ENCODE measurements at regions not wholly inside any gene's neighbourhood (a gene's known extent, or its start where the extent isn't known, plus 50 kb on each side); places are given as distances from the start of the nearest gene placed in this dataset.

DNA sequence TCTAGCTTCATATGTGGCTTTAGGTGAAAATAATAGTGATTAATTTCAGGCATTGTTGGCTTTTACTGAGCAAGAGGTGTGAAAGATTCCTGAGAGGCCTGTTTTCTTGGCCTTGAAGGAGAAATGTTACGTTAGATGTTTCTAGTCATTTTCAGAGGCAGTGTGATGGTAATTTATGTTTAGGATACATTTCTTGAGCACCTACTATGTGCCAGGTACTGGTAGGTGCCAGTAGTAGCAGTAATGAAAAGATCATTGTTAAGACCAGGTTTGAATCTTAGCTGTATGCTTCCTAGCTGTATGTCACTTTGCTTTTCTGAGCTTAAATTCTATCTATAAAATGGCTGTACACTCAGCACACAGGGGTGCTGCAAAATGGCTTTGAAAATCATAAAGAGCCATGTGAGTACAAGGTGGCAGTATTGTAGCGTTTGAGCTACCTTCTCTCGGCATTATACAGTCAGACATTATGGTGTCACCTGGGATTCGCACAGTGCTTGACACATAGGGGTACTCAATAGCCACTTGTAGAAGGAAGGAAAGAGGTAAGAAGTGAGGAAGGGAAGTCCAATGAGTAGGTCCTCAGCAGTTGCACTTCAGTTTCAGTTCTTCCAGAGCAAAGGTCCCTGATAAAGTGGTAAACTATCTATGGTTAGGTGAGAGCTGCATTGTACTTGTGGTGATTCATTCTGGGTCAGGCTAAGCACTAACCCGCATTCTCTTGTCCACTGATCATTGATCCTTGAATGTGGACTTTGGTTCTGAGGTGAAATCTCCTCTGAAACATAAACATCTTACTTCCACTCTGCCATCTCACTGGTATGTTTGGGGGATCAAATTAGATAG lies 166.5 kb upstream of the NR3C1 start:
- Histone ChIP-seq H3K79me1 (ENCODE audit: low read depth, low read length) (no peaks in the 10 kb centered on the region), H3K23ac (ENCODE audit: insufficient read length) (no peak overlapping the region), H3K27ac (ENCODE audit: low read depth, low read length) (no peak overlapping the region), H2BK15ac (ENCODE audit: low read length) (no peak overlapping the region), H2BK20ac (ENCODE audit: low read length) (no peak overlapping the region), H4K91ac (replicated peaks; ENCODE audit: insufficient read length, low read length) (no peak overlapping the region), H2BK5ac (ENCODE audit: low read depth, low read length) (no peak overlapping the region), H3K9me3 (ENCODE audit: insufficient read depth in 2 of 2, low read depth in 1 of 2, low read length in 1 of 2) (no peaks in the 10 kb centered on the region), H3K4ac (replicated peaks; ENCODE audit: insufficient read length, low read depth, low read length) (no peak overlapping the region), H2BK120ac (replicated peaks; ENCODE audit: low read depth, low read length) (no peak overlapping the region), H2AFZ (ENCODE audit: low read length) (no peak overlapping the region), H4K5ac (ENCODE audit: insufficient read length, low read depth, low read length) (no peak overlapping the region), H3K4me1 (replicated peaks in 1 of 4; ENCODE audit: control insufficient read depth in 3 of 4, insufficient read depth in 4 of 4, low read length in 3 of 4) (no peaks in the 10 kb centered on the region), H2AK5ac (ENCODE audit: low read depth, low read length) (no peak overlapping the region), H2BK12ac (ENCODE audit: low read depth, low read length) (no peak overlapping the region), H3K36me3 (ENCODE audit: control insufficient read depth in 2 of 4, insufficient read depth in 4 of 4, low read length in 3 of 4) (no peaks in the 10 kb centered on the region), H3K18ac (ENCODE audit: extremely low read depth, low read length) (no peak overlapping the region), H3K9ac (replicated peaks in 1 of 4; ENCODE audit: extremely low read depth in 1 of 4, low read depth in 3 of 4, low read length in 3 of 4) (no peak overlapping the region; a peak in 1 of 7 replicates), H3K23me2 (ENCODE audit: low read depth, low read length) (no peaks in the 10 kb centered on the region), H3K79me2 (ENCODE audit: control insufficient read depth in 1 of 2, insufficient read depth in 2 of 2, low read length in 2 of 2) (no peaks in the 10 kb centered on the region), H3K4me3 (ENCODE audit: extremely low read depth in 1 of 4, insufficient read depth in 2 of 4, low read depth in 3 of 4, low read length in 4 of 4) (no peak overlapping the region), H4K8ac (ENCODE audit: extremely low read depth, insufficient read depth, low read length) (no peak overlapping the region), H3K4me2 (ENCODE audit: insufficient read depth in 1 of 2, low read depth in 2 of 2, low read length in 2 of 2) (no peak overlapping the region), H3K14ac (ENCODE audit: insufficient read length) (no peak overlapping the region), H4K20me1 (replicated peaks in 1 of 2; ENCODE audit: control insufficient read depth in 1 of 2, insufficient read depth in 2 of 2, low read length in 2 of 2) (no peaks in the 10 kb centered on the region), H3K56ac (replicated peaks; ENCODE audit: insufficient read length, low read depth, low read length) (no peak overlapping the region), H3K27me3 (replicated peaks in 1 of 4; ENCODE audit: control insufficient read depth in 3 of 4, extremely low read depth in 1 of 4, insufficient read depth in 3 of 4, low read length in 3 of 4) (no peaks in the 10 kb centered on the region)
- no peak for TF ChIP-seq ATF3 (IDR thresholded peaks at IDR 0.05; ENCODE audit: insufficient read depth, low read depth, low read length)
- no peak for TF ChIP-seq SAP30 (IDR thresholded peaks at IDR 0.05; ENCODE audit: insufficient read depth, insufficient replicate concordance, low read length)
- 92% methylated on average over 5 of the region's 5 CpGs; no CpG with 5 or more reads in 1 of the 2 experiments for WGBS, 2 experiments (ENCODE audit: extremely low coverage in 1 of 2, insufficient coverage in 1 of 2, insufficient read length in 1 of 2, insufficient replicate concordance in 2 of 2, low coverage in 1 of 2, low lambda C conversion rate in 2 of 2, missing lambda C conversion rate in 1 of 2)
- ChIA-PET POLR2A (ENCODE audit: partially characterized antibody) (no interaction called here), CTCF (ENCODE audit: partially characterized antibody) (interaction anchor here (1.8 kb wide), 1 partner anchor 139 kb away, joined by 3 read pairs; no protein-coding TSS in a partner anchor)
- DNase-seq (ENCODE audit: low read depth in 1 of 2, low spot score in 2 of 2) (no peak), FAIRE-seq (no peak)
